Forelimb muscle (tissue), 1 donor: ENCODE measurements at regions not wholly inside any gene's neighbourhood (a gene's known extent, or its start where the extent isn't known, plus 50 kb on each side); places are given as distances from the start of the nearest gene placed in this dataset.
"Not testable (repeated sequence)": the region's sequence is repeated elsewhere in the genome, so short reads cannot be mapped to it uniquely, and the experiment has no call there.

Experiments used
- DNase-seq: peaks from one replicate; pipeline ENCODE4 v3.0.0-alpha.2; 2013; ENCODE audit warnings: low read depth

DNA sequence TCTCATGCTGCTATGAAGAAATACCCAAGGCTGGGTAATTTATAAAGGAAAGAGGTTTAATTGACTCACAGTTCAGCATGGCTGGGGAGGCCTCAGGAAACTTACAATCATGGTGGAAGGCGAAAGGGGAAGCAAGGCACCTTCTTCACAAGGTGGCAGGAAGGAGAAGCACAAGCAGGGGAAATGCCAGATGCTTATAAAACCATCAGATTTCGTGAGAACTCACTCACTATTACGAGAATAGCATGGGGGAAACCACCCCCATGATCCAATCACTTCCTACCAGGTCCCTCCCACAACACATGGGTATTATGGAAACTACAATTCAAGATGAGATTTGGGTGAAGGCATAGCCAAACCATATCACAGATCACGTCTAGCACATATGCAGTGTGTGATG is 61.8 kb upstream of the MARCKS start:
- DNase-seq: not testable (repeated sequence)

DNA sequence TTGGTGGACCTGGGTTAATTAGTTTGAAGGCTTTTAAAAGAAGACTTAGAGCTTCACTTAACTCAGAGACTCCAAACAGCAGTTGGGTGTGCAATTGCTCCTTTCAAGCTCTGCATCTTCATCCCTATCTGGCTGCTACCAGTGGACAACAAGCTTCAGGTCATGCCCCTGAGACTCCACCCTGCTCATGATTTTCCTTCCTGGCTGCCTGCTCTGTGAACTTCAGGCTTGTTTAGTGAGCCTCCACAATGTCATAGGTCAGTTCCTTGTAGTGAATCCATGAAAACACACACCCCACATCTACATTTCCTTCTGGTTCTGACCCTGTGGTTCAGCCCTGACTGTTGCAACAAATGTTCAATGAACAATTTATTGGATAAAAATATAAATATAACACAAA is 61.1 kb upstream of the MARCKS start:
- DNase-seq: no peak

DNA sequence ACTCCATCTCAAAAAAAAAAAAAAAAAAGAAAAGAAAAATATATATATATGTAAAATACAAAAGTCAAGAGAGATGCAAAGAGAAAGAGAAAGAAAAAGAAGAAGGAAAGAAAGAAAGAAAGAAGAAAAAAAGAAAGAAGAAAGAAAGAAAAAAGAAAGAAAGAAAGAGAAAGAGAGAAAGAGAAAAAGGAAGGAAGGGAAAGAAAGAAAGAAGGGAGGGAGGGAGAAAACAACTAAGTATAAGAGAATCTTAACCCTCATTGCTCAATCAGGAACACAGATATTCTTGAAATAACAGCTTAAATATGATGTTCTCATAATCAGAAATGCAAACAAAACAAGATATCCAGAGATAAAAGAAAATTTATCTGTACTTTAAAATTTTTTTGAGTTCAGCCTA is 54.4 kb upstream of the MARCKS start:
- no peak for DNase-seq

DNA sequence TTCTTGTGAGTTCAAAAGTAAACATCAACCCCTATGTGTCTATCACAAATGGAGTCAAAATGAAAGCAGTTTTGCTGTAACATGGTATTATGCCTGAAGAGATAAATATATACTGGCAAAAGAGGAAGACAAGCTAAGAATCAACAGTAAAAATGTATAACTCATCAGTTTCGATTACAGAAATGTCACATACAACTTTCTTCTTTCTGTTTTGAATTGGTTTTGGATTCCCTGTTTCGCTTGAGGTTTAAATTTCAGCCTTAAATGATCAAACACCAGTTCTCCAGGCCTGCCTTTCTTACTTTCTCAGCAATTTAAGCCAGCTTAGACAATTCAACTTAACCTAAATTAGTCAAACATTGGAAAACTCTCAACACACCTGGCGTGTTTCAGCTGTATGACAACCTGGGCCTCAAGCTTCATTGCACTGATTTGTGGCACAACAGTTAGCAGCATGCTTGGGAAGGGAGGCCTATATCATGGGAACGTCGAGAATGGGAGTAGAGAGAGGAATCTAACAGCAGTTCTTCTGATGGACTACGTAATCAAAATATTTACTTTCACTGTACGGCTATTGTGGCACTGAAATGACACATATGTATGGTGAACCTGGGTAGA is 51.9 kb upstream of the MARCKS start:
- no peak for DNase-seq

DNA sequence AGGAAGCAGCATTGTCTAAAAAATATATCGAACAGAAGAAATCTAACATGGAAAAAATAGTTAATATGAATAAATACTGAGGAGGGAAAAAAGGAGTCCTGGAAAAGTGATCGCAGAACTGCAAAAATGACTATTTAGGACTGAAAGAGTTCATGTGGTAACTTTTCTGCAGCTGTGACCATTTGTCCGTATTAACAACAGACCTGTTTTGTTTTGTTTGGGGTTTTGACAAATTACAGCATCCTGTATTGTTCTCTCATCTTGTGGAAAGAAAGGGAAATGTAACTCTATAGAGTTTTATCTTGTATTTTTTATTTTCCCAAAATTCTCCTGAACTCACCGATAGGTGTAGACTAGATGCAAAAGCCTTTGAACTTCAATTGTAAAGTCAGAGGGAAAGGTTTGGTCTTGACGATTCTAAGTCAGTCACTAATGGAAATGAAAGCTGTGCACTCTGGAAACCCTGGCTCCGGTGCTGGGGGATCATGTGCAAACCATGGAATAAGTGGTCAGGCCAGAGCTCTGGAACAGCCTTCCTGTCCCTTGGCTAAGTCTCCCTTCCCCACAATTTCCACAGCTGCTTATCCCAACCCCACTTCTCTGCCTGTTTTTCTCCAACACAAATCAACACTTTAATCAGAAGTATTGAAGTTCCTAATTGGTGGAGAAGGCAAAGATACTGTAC is 51.2 kb upstream of the MARCKS start:
- DNase-seq: no peak
